ENCODE measurements at regions not wholly inside any gene's neighbourhood (a gene's known extent, or its start where the extent isn't known, plus 50 kb on each side); places are given as distances from the start of the nearest gene placed in this dataset.

DNA sequence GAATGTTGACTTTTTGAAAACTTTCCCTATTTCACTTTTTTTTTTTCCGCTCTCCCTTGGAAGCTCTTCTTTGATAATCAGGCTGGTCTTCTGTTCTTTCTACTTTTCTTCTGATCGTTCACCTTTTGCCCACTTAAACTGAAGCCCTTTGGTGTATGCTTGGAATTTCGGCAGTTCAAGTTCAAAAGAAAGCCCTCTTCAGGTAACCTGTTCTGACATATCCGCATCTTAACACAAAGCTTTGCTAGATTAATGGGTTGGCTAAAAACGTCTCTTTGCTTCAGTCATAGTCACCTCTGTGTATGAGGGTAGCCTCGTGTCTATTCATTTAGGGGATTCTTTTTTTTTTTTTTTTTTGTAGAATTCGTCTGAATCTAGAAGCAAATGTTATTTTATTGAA lies 1115.8 kb upstream of the RBFOX1 start:
- dilution Hi-C loops (cut with MboI; ENCODE audit: extremely low pct_ligation_motif_present, low sequenced_read_pairs) = no loop called here
- Histone ChIP-seq H3K79me2 (ENCODE audit: control insufficient read depth, insufficient read depth, low read length) (no peaks in the 10 kb centered on the region), H2AFZ (ENCODE audit: low read depth, low read length) (no peak overlapping the region), H3K4me1 (ENCODE audit: control insufficient read depth, extremely low read depth, insufficient read depth, low read length) (no peaks in the 10 kb centered on the region), H4K20me1 (replicated peaks; ENCODE audit: control insufficient read depth, extremely low read depth, insufficient read depth, low read length) (no peaks in the 10 kb centered on the region), H3K9me1 (replicated peaks; ENCODE audit: control insufficient read depth, extremely low read depth, insufficient read depth, low read length) (no peaks in the 10 kb centered on the region), H3K9me3 (replicated peaks; ENCODE audit: control insufficient read depth, insufficient read depth, low read length) (peaks cover 7% of the 10 kb centered on the region), H3K9ac (replicated peaks; ENCODE audit: extremely low read depth, insufficient read depth, low read length) (no peak overlapping the region), H3K4me2 (ENCODE audit: insufficient read depth, low read length) (no peak overlapping the region), H3K36me3 (ENCODE audit: control insufficient read depth in 2 of 2, extremely low read depth in 1 of 2, insufficient read depth in 2 of 2, low read length in 2 of 2) (no peaks in the 10 kb centered on the region), H3K27ac (ENCODE audit: insufficient read depth, low read depth, low read length) (no peak overlapping the region), H3K4me3 (replicated peaks in 1 of 3; ENCODE audit: insufficient read depth in 1 of 3, low read depth in 1 of 3, low read length in 3 of 3) (no peak overlapping the region), H3K27me3 (ENCODE audit: control insufficient read depth in 2 of 2, insufficient read depth in 2 of 2, low read length in 2 of 2) (no peaks in the 10 kb centered on the region)
- DNase-seq (ENCODE audit: low read depth, low spot score) (no peak), FAIRE-seq (no peak)
- TF ChIP-seq FOS (IDR thresholded peaks at IDR 0.05; ENCODE audit: borderline replicate concordance, insufficient read depth, low read length) (no peak), JUN (IDR thresholded peaks at IDR 0.05; ENCODE audit: borderline replicate concordance, insufficient read depth, insufficient read length, low read depth) (no peak), EZH2 (IDR thresholded peaks at IDR 0.05; ENCODE audit: borderline replicate concordance, low read depth, low read length, severe bottlenecking) (no peak), MYC (IDR thresholded peaks at IDR 0.05; ENCODE audit: low read depth, low read length) (no peak)
- TF ChIP-seq, protein P1, sequence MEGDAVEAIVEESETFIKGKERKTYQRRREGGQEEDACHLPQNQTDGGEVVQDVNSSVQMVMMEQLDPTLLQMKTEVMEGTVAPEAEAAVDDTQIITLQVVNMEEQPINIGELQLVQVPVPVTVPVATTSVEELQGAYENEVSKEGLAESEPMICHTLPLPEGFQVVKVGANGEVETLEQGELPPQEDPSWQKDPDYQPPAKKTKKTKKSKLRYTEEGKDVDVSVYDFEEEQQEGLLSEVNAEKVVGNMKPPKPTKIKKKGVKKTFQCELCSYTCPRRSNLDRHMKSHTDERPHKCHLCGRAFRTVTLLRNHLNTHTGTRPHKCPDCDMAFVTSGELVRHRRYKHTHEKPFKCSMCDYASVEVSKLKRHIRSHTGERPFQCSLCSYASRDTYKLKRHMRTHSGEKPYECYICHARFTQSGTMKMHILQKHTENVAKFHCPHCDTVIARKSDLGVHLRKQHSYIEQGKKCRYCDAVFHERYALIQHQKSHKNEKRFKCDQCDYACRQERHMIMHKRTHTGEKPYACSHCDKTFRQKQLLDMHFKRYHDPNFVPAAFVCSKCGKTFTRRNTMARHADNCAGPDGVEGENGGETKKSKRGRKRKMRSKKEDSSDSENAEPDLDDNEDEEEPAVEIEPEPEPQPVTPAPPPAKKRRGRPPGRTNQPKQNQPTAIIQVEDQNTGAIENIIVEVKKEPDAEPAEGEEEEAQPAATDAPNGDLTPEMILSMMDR (IDR thresholded peaks at IDR 0.05; ENCODE audit: extremely low read depth in 1 of 2, insufficient read depth in 1 of 2, low read depth in 1 of 2, low read length in 2 of 2) = no peak
- TF ChIP-seq, protein P2, sequence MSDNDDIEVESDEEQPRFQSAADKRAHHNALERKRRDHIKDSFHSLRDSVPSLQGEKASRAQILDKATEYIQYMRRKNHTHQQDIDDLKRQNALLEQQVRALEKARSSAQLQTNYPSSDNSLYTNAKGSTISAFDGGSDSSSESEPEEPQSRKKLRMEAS (IDR thresholded peaks at IDR 0.05; ENCODE audit: insufficient read depth, insufficient read length) = no peak
- POLR2A ChIA-PET = no interaction called here
- intact Hi-C loops (cut with micrococcal nuclease) = no loop called here
- CTCF ChIA-PET = no interaction called here
- BruUV-seq (replicated peaks) = no TSS peak

DNA sequence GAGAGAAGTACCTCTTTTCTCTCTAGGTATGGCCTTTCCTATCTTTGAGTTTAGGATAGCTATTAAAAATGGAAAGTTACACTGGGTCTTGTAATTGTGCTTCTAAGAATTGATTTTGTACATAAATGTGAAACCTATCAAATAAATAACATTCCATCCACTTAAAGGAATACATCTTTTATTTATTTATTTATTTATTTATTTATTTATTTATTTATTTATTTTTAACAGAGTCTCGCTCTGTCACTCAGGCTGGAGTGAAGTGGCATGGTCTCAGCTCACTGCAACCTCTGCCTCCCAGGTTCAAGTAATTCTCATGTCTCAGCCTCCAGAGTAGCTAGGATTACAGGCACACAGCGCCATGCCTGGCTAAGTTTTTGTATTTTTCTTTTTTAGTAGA lies 1114.0 kb upstream of the EEF2KMT start:
- ChIA-PET CTCF (no interaction called here), POLR2A (no interaction called here)
- no peaks in the 10 kb centered on the region for H3K4me1 ChIP-seq (ENCODE audit: control insufficient read depth, extremely low read depth, insufficient read depth, low read length)
- no peak overlapping the region for H2AFZ ChIP-seq (ENCODE audit: low read depth, low read length)
- no peaks in the 10 kb centered on the region for H4K20me1 ChIP-seq (replicated peaks; ENCODE audit: control insufficient read depth, extremely low read depth, insufficient read depth, low read length)
- no peak overlapping the region for H3K9ac ChIP-seq (replicated peaks; ENCODE audit: extremely low read depth, insufficient read depth, low read length)
- FAIRE-seq (no peak), DNase-seq (ENCODE audit: low read depth, low spot score) (no peak)
- H3K4me3 ChIP-seq (replicated peaks in 1 of 3; ENCODE audit: insufficient read depth in 1 of 3, low read depth in 1 of 3, low read length in 3 of 3) = no peak overlapping the region
- TF ChIP-seq MYC (IDR thresholded peaks at IDR 0.05; ENCODE audit: low read depth, low read length) (no peak), EZH2 (IDR thresholded peaks at IDR 0.05; ENCODE audit: borderline replicate concordance, low read depth, low read length, severe bottlenecking) (no peak), FOS (IDR thresholded peaks at IDR 0.05; ENCODE audit: borderline replicate concordance, insufficient read depth, low read length) (no peak), GATA2 (IDR thresholded peaks at IDR 0.05; ENCODE audit: insufficient read depth, insufficient read length, low read depth, low read length) (no peak), POLR2A (IDR thresholded peaks at IDR 0.05; ENCODE audit: low read depth, low read length) (no peak)
- TF ChIP-seq, protein P1 (IDR thresholded peaks at IDR 0.05; ENCODE audit: extremely low read depth in 1 of 2, insufficient read depth in 1 of 2, low read depth in 1 of 2, low read length in 2 of 2) = no peak
- TF ChIP-seq, protein P2 (IDR thresholded peaks at IDR 0.05; ENCODE audit: insufficient read depth, insufficient read length) = no peak
- no peaks in the 10 kb centered on the region for H3K79me2 ChIP-seq (ENCODE audit: control insufficient read depth, insufficient read depth, low read length)
- peaks cover 8% of the 10 kb centered on the region for H3K9me3 ChIP-seq (replicated peaks; ENCODE audit: control insufficient read depth, insufficient read depth, low read length)
- no peaks in the 10 kb centered on the region for H3K27me3 ChIP-seq (ENCODE audit: control insufficient read depth in 2 of 2, insufficient read depth in 2 of 2, low read length in 2 of 2)
- intact Hi-C loops (cut with micrococcal nuclease) (no loop called here), dilution Hi-C loops (cut with MboI; ENCODE audit: extremely low pct_ligation_motif_present, low sequenced_read_pairs) (no loop called here)
- H3K27ac ChIP-seq (ENCODE audit: insufficient read depth, low read depth, low read length) = no peak overlapping the region
- no TSS peak for BruUV-seq (replicated peaks)
- no peak overlapping the region for H3K4me2 ChIP-seq (ENCODE audit: insufficient read depth, low read length)
- H3K9me1 ChIP-seq (replicated peaks; ENCODE audit: control insufficient read depth, extremely low read depth, insufficient read depth, low read length) = no peaks in the 10 kb centered on the region
- H3K36me3 ChIP-seq (ENCODE audit: control insufficient read depth in 2 of 2, extremely low read depth in 1 of 2, insufficient read depth in 2 of 2, low read length in 2 of 2) = no peaks in the 10 kb centered on the region
